CD14-positive monocyte (primary cell): ENCODE measurements at regions not wholly inside any gene's neighbourhood (a gene's known extent, or its start where the extent isn't known, plus 50 kb on each side); places are given as distances from the start of the nearest gene placed in this dataset.
"Not testable (repeated sequence)": the region's sequence is repeated elsewhere in the genome, so short reads cannot be mapped to it uniquely, and the experiment has no call there.

Source experiments
- DNase-seq, 3 donors: peaks; one replicate each; pipeline ENCODE4 v3.0.0-alpha.2; 2011 to 2022
- H2AFZ ChIP-seq: 2 replicates; pipeline ENCODE4 v1.6.0; 2012; ENCODE audit warnings: mild to moderate bottlenecking, low read depth, low read length, inconsistent platforms; ENCODE audit not compliant: insufficient read depth, poor library complexity, severe bottlenecking
- H3K27ac ChIP-seq, 2 donors: 1 replicate in 1 of 2; 2 replicates in 1 of 2; pipeline ENCODE4 v1.5.1; 2012 to 2013; ENCODE audit warnings: low read length in 2 of 2, control low read depth in 1 of 2, inconsistent platforms in 1 of 2, low read depth in 1 of 2, mild to moderate bottlenecking in 1 of 2
- H3K27me3 ChIP-seq, 2 donors: one replicate each; pipeline versions ENCODE4 v1.6.0 to v1.6.1; 2011 to 2013; ENCODE audit warnings: low read length in 2 of 2; ENCODE audit not compliant: control insufficient read depth in 2 of 2, insufficient read depth in 2 of 2
- H3K36me3 ChIP-seq, 2 donors: replicated peaks in 1 of 2; 1 replicate in 1 of 2; 2 replicates in 1 of 2; pipeline versions ENCODE4 v1.5.1 to v1.6.1; 2012 to 2013; ENCODE audit warnings: low read length in 2 of 2, control low read depth in 1 of 2, inconsistent platforms in 1 of 2, mild to moderate bottlenecking in 1 of 2; ENCODE audit not compliant: insufficient read depth in 2 of 2, control insufficient read depth in 1 of 2
- H3K4me1 ChIP-seq, 2 donors: 1 replicate in 1 of 2; 2 replicates in 1 of 2; pipeline versions ENCODE4 v1.5.1 to v1.6.1; 2012 to 2013; ENCODE audit warnings: low read length in 2 of 2, control low read depth in 1 of 2, inconsistent platforms in 1 of 2, mild to moderate bottlenecking in 1 of 2, moderate library complexity in 1 of 2; ENCODE audit not compliant: insufficient read depth in 2 of 2, control insufficient read depth in 1 of 2
- H3K4me2 ChIP-seq: replicated peaks from 2 replicates; pipeline ENCODE3; 2012; ENCODE audit warnings: low read length, moderate library complexity, mild to moderate bottlenecking; ENCODE audit not compliant: poor library complexity, severe bottlenecking; ENCODE audit errors: extremely low read depth
- H3K4me3 ChIP-seq, 3 experiments: fragments of 200-600 bp in 1 of 3; sonication (generic) in 1 of 3; replicated peaks in 1 of 3; 1 replicate in 2 of 3; 2 replicates in 1 of 3; pipeline ENCODE4 v1.5.1; 2011 to 2013; ENCODE audit warnings: low read length in 3 of 3, mild to moderate bottlenecking in 3 of 3, control low read depth in 2 of 3, low read depth in 2 of 3, inconsistent platforms in 1 of 3, moderate library complexity in 1 of 3
- H3K79me2 ChIP-seq: 2 replicates; pipeline ENCODE4 v1.6.0; 2012; ENCODE audit warnings: mild to moderate bottlenecking, control low read depth, inconsistent platforms, low read length, moderate library complexity; ENCODE audit not compliant: insufficient read depth
- H3K9ac ChIP-seq: 2 replicates; pipeline ENCODE4 v1.6.0; 2017; ENCODE audit warnings: low read length, mild to moderate bottlenecking; ENCODE audit not compliant: insufficient read depth, poor library complexity, severe bottlenecking
- H3K9me3 ChIP-seq, 2 donors: replicated peaks in 1 of 2; 1 replicate in 1 of 2; 2 replicates in 1 of 2; pipeline versions ENCODE4 v1.5.1 to v1.6.1; 2012 to 2013; ENCODE audit warnings: low read length in 2 of 2, control low read depth in 1 of 2; ENCODE audit not compliant: control insufficient read depth in 1 of 2, insufficient read depth in 1 of 2
- H4K20me1 ChIP-seq: 2 replicates; pipeline ENCODE4 v1.6.0; 2012; ENCODE audit warnings: mild to moderate bottlenecking, low read length, control low read depth, moderate library complexity; ENCODE audit not compliant: insufficient read depth
- H3K27ac Mint-ChIP-seq, 7 donors: one replicate each; pipeline ENCODE4 v1.8.0; 2020; ENCODE audit warnings: mild to moderate bottlenecking in 7 of 7, mixed read lengths in 7 of 7, moderate library complexity in 6 of 7, inconsistent platforms in 2 of 7
- H3K27me3 Mint-ChIP-seq, 3 donors: one replicate each; pipeline ENCODE4 v1.8.0; 2021 to 2022; ENCODE audit warnings: low read depth in 3 of 3, mild to moderate bottlenecking in 3 of 3, mixed read lengths in 3 of 3, moderate library complexity in 3 of 3, inconsistent platforms in 1 of 3
- H3K36me3 Mint-ChIP-seq, 2 donors: one replicate each; pipeline ENCODE4 v1.8.0; 2020; ENCODE audit warnings: mixed read lengths in 2 of 2, inconsistent platforms in 1 of 2, mild to moderate bottlenecking in 1 of 2
- H3K4me1 Mint-ChIP-seq: one replicate; pipeline ENCODE4 v1.8.0; 2020; ENCODE audit warnings: mild to moderate bottlenecking, mixed read lengths
- H3K4me3 Mint-ChIP-seq, 2 donors: one replicate each; pipeline ENCODE4 v1.8.0; 2020; ENCODE audit warnings: mild to moderate bottlenecking in 2 of 2, mixed read lengths in 2 of 2, moderate library complexity in 1 of 2
- H3K9me3 Mint-ChIP-seq, 7 donors: one replicate each; pipeline ENCODE4 v1.8.0; 2020 to 2022; ENCODE audit warnings: mixed read lengths in 7 of 7, mild to moderate bottlenecking in 6 of 7, moderate library complexity in 6 of 7, inconsistent platforms in 2 of 7
- CTCF ChIP-seq: fragments of 200-600 bp; IDR thresholded peaks from one replicate; pipeline ENCODE4 v1.8.0; 2022; ENCODE audit warnings: antibody characterized with exemption, mild to moderate bottlenecking
- WGBS: methylation state at CpG from one replicate; pipeline ENCODE4 v1.1.5; 2013; ENCODE audit warnings: missing lambda C conversion rate; ENCODE audit not compliant: insufficient coverage; 5-methylcytosine and 5-hydroxymethylcytosine counted together
- intact Hi-C, 2 donors: fragments of 100-400 bp; cut with micrococcal nuclease; formaldehyde crosslinking; loops; one replicate each; pipeline versions ENCODE4 v1.15.0 to v1.15.1; 2023

DNA sequence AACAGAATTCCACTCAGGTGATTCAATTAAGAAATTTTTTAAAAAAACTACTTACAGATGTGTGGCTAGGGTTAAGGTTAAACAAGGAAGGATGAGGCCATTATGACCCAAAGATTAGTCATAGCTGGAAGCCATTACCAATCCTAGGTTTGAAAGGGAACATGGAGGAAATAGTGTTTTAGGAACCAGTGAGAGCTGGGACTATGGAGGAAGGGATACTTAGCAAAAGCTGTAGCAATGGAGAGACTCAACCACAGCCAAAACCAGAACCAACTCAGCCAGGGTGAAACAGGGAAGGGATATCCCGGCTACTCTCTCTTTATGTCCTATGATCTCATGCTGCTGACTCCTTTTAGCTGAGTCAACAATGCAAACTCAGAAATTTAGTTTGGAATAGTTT, 148.6 kb upstream of the CNKSR2 start:
- no peak for TF ChIP-seq CTCF
- Mint-ChIP-seq H3K4me1 (no peaks in the 10 kb centered on the region), H3K9me3 (peaks cover 0 to 11% (median 5%) of the 10 kb centered on the region in 7 donors), H3K27me3 (peaks cover 0 to 2% (median 0%) of the 10 kb centered on the region in 3 donors), H3K4me3 (no peak overlapping the region), H3K27ac (no peak overlapping the region), H3K36me3 (no peaks in the 10 kb centered on the region)
- H3K36me3 ChIP-seq: no peaks in the 10 kb centered on the region
- DNase-seq: no peak
- no peaks in the 10 kb centered on the region for H3K9me3 ChIP-seq
- H2AFZ ChIP-seq: no peak overlapping the region
- intact Hi-C loops: no loop called here
- no peak overlapping the region for H3K4me2 ChIP-seq
- H3K9ac ChIP-seq: no peak overlapping the region
- no peak overlapping the region for H3K27ac ChIP-seq
- no peaks in the 10 kb centered on the region for H3K79me2 ChIP-seq
- no CpG with 5 or more reads among the region's 1 CpG for WGBS
- no peaks in the 10 kb centered on the region for H4K20me1 ChIP-seq
- no peaks in the 10 kb centered on the region for H3K4me1 ChIP-seq
- no peaks in the 10 kb centered on the region for H3K27me3 ChIP-seq
- no peak overlapping the region for H3K4me3 ChIP-seq

GRCh38 chrX:21228974-21229373, 145.2 kb upstream of the CNKSR2 start:
- H3K4me2 ChIP-seq, H3K36me3 ChIP-seq, H3K4me3 ChIP-seq, H3K79me2 ChIP-seq, H3K4me1 Mint-ChIP-seq, H3K9me3 ChIP-seq, H3K36me3 Mint-ChIP-seq, intact Hi-C loops, H3K4me1 ChIP-seq, H3K27me3 Mint-ChIP-seq, H3K9me3 Mint-ChIP-seq, H3K27ac Mint-ChIP-seq, DNase-seq, H3K4me3 Mint-ChIP-seq, H4K20me1 ChIP-seq, H3K9ac ChIP-seq, H3K27me3 ChIP-seq, H2AFZ ChIP-seq, H3K27ac ChIP-seq: not testable (repeated sequence)
- no CpG with 5 or more reads among the region's 3 CpGs for WGBS
